GM18505 (cell line): ENCODE measurements at regions not wholly inside any gene's neighbourhood (a gene's known extent, or its start where the extent isn't known, plus 50 kb on each side); places are given as distances from the start of the nearest gene placed in this dataset.

Source experiments
- ATAC-seq: cut with Tn5 transposase; IDR thresholded peaks from one replicate; pipeline ENCODE4 v1.9.1; 2021; ENCODE audit not compliant: unreplicated experiment
- POLR2A ChIP-seq: IDR thresholded peaks from 4 replicates; pipeline ENCODE4 v1.6.1; 2011; ENCODE audit warnings: borderline replicate concordance; ENCODE audit not compliant: insufficient read depth, insufficient read length; ENCODE audit errors: extremely low read depth

DNA sequence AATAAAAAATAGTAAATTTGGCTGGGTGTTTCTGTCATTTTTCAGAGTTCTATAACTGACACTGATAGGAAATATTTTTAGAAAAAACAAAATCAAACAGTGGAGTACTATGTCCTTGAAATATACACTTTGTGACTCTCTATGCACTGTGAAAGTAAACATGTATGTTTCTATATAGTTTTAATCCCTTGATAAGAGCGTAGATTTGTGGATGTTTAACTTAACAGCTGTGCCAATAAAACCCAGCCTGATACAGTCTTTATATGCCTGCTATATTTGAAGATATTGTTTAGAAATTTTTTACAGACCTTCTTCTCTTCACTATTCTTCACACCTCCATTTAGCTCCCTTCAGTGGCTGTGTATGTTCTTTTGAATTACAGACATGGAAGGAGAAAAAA is 473.3 kb upstream of the FZD8 start:
- no peak for ATAC-seq
- TF ChIP-seq POLR2A, result no peak

DNA sequence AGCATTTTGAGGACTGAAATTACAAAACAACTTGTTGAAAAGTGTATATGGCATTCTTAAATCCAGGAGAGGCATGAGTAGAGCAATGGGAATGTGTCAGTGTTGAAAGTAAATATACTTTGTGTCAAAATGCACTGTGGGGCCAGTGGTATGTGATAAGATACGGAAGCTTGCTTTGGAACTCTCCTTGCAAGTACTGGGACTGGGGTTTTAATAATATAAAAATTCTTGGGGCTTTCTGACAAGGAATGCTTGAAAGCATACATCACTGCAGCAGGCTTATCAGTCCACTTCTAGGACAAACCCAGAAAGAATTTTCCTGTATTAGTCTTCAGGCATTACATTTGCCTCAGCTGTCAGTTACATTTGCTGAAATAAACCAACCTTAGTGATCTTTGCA is 472.8 kb upstream of the FZD8 start:
- no peak for ATAC-seq
- TF ChIP-seq POLR2A, result no peak

DNA sequence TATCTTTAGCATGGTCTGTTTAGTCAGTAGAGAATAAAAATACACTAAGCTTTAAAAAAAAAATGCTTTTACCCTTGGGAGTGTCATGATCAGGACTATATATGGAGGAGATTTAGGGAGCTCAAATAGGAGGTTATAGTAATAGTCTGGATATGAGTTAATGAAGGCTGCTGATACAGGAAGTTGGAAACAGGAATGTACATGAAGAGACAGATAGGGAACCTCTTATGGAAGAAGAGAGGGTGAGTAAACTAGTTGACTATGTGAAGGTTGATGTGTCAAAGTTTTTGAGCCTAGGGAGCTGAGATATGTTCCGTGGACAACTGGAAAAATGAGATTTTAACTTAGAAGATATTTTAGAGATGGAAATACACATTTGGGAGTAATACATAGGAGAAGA is 472.0 kb upstream of the FZD8 start:
- TF ChIP-seq POLR2A, result no peak
- ATAC-seq, result no peak

DNA sequence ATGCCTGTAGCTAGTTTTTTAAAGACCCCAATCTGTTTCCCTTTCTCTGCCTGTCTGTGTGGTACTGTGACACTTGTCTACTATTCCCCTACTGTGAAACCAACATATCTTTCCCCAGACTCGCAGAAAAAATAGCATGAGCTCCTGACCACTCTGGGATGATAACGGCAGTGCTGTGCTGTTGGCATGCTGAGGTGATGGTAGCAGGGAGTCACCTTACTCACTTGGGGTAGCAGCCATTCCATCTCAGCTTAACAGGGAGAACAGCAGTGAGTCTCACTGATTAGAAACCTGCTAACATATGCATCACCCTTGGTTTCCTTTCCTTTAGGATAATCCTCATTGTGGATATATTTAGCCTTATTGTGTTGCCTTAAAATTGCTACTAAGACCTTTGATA is 469.6 kb upstream of the FZD8 start:
- no peak for TF ChIP-seq POLR2A
- no peak for ATAC-seq

DNA sequence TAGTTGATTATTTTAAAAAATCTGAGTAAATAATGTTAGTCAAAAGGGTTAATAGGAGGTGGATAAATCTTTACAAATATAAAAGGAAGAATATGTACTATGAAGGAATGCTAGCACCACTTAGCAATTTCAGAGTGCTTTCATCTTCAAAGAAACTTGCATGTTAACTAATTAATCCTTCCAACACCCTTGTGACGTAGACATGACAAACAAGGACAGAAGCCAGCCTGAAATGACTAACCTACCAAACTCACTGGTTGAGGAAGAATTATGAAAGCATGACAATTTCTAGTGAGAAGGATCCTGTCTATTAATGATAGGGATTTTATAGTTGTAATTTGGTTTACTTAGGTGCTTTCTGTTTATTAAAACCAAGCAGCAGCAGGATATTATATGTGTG is 468.0 kb upstream of the FZD8 start:
- ATAC-seq, result no peak

DNA sequence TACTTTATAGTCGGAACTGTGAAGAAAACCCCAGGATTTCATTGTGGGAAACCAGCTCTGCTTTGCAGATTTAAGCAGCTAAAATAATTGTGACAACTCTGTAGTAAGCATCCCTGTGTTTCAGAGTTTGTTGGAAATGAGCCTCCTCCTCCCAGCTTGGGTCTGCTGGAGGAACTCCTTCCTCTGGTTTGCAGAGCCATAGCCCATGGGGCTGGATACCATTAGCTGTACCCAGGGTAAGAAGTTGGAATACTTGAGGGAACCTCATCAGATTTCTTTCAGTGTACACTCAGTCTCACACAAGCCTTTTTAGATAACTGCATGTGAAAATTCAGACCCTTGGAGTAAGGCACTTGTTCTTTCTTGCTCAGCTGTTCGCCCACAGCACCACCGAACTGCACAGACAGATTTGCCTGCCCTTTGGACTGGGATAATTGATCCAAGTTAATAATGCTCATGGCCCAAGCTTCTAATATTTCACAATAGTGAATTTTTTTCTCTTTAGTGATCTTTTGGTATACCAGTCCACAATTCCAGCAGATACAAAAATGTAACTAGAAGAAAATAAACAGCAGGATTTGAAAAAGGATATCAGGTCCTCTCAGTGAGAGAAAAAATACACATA is 467.4 kb upstream of the FZD8 start:
- no peak for ATAC-seq
- TF ChIP-seq POLR2A, result no peak

More for the DNA sequence above, 468.0 kb upstream of the FZD8 start:
- TF ChIP-seq POLR2A, result no peak

DNA sequence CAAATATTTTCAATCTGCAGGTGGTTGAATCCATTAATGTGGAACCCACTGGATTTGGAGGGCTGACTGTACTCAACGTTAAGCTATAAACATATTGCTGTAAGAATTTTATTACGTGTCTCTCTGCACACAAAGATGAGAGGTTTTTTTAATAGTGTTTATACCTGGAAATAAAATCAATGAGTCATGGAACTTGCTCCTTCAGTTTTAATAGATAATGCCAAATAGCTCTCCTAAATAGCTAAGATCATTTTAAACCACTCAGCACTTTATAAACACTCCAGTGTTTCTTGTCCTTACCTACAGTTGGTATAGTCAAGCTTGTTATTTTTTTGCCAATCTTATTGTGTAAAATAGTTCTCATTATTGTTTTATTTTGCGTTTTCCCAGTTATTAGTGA is 455.6 kb upstream of the FZD8 start:
- no peak for TF ChIP-seq POLR2A
- ATAC-seq, result no peak

DNA sequence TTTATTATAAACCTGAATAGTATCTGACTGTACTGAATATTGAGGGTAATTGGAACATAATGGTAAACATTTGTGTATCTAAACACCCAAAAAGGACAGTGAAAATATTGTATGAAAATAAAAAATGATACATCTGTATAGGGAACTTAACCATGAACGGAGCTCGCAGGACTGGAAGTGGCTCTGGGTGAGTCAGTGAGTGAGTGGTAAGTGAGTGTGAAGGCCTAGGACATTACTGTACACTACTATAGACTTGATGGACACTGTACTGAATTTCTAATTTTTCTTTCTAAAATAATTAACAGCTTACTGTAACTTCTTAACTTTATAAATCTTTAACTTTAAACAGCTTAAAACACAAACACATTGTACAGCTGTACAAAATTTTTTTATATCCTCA is 454.5 kb upstream of the FZD8 start:
- no peak for TF ChIP-seq POLR2A
- ATAC-seq, result no peak

DNA sequence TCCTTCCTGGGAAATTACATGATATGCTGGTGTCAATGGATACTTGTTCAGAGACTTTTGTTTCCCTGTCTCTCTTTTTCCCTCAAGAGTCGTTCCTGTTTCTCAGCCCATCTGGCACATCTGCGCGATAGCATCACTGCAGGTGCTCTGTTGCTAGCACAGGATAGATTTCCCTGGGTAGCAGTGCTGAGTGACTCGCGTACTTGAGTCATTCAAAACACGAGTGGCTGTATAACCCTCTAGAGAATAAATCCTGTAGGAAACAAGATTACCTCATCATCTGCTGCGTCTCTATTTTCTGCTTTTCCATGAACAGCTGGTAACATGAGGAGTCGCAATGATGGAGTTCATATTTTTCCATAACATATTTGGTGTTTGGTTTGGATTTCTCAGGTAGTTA is 452.0 kb upstream of the FZD8 start:
- ATAC-seq, result no peak
- no peak for TF ChIP-seq POLR2A

DNA sequence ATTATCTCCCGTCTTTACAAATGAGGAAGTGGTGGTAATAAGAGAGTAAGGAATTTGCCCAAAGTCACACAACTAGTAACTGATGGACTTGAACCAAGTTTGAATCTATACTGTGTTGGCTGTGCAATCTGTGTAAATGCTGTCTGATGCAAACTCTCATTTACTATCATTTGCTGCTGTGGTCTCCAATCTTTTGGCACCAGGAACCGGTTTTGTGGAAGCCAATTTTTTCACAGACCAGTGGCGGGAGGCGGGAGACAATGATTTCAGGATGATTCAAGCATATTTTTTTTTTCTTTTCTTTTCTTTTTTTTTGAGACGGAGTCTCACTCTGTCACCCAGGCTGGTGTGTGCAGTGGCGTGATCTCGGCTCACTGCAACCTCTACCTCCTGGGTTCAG is 450.0 kb upstream of the FZD8 start:
- no peak for ATAC-seq
- no peak for TF ChIP-seq POLR2A

DNA sequence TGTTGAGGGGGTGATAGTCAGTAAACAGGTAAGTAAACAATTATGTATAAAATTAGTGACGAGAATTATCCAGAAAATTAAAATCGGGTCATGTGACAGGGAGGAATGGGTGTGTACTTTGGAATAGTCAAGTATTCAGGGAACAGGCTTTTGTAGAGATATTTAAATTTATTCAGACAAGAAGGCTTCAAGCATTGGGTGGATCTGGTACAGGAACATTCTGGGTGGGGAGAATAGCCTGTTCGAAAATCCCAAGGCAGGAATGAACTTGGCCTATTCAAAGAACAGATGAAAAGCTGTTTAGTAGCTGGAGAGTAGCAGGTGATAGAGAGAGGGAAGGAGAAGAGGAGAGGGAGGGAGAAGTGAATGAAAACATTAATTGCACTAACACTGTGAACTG is 448.9 kb upstream of the FZD8 start:
- no peak for ATAC-seq
- no peak for TF ChIP-seq POLR2A

DNA sequence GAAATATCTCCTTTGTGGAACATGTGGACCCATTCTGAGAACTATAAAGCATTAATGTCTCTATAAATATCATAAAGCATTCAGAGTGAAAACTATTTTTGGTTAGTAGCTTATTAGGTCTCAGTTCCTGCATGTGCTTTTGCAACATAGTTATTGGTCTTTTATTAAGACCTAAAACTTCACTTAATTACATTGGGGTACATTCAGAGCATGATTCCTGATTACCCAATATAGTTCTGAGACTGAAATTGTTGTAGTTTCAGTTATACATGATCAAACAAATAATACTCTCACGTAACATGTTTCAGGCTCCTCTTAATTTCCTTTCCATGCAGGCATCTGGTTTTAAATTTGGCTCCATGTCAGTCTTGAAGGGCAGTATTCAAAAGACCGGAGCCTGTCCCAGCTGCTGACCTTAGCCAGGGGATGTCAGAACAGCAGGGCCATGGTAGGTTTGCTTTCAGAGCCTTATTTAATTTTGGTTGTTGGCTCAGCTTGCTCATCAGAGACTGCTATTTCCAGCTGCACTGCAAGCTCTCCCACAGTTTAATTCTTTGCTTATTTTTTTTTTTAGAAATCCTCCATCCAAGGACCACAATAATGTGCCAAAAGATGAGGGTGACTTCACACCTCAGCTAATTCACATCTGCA is 447.8 kb upstream of the FZD8 start:
- ATAC-seq, result no peak
- no peak for TF ChIP-seq POLR2A

DNA sequence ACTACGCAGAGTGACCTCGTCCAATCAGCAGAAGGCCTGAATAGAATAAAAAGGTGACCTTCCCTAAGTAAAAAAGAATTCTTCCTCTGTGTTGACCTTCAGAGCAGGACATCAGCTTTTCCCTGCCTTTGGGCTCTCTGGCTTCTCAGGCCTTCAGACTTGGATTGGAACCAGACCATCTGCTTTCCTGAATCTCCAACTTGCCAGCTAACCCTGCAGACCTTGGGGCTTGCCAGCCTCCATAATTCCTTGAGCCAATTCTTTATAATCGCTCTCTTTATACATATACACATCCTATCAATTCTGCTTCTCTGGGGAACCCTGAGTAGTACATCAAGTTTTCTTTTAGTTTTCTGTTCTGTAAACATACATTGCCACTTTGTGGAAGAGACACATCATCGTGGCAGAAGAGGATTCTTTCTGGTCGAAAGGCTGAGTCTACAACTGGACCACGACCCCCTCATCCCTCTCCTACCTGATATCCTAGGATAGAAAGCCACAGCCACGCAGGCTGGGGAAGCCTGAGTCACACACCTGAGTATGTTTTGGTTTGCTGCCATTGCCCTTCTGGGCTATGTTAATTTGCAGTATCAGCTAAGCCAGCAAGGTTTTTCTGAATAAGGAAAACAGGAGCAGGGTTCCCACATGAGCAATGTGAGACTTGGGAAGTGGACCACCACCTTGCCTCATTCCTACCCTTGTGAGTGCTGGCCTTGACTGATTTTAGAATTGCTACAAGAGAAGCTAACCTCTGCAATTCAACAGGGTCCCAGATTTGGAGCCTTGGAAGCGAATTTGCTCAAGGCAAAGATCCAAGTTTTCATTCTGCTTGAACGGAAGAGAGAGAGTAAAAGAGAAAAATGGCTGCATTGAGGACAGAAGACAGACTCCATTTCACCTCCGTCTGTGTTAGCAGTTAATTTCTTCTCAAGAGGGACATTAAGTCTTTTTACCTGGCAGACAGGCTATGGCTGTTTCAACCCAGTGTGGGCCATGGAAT is 445.2 kb upstream of the FZD8 start:
- no peak for ATAC-seq
- no peak for TF ChIP-seq POLR2A
